Medulla oblongata (tissue), 1 donor: ENCODE measurements at regions not wholly inside any gene's neighbourhood (a gene's known extent, or its start where the extent isn't known, plus 50 kb on each side); places are given as distances from the start of the nearest gene placed in this dataset.
"Not testable (repeated sequence)": the region's sequence is repeated elsewhere in the genome, so short reads cannot be mapped to it uniquely, and the experiment has no call there.

ENCODE experiments used
- DNase-seq: peaks from one replicate; pipeline ENCODE4 v3.0.0-alpha.2; 2015; ENCODE audit errors: extremely low spot score

DNA sequence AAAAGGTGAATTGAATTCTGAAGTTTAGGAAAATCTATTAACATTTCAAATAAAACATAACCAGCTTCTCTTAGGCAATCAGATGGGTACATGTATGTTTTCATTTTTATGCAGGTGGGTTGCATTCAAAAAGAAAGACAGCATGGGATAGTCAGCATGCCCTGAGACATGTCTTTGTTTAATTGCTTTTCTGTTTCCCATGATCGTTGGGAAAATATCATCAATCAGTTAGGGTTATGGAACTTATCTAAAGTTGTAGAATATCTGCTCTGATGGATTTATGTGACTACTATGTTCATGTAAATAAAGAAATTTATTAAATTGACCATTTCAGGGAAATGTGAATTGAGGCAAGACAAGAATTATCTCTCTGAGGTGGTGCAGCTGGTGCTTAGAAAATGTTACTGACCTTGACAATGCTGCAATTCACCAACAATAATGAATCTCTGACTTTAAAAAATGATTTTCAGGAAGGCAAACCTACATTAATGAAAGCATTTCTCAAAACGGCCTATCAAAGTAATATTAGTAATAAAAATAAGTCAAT is 112.7 kb downstream of the RFPL4B start:
- DNase-seq = no peak

DNA sequence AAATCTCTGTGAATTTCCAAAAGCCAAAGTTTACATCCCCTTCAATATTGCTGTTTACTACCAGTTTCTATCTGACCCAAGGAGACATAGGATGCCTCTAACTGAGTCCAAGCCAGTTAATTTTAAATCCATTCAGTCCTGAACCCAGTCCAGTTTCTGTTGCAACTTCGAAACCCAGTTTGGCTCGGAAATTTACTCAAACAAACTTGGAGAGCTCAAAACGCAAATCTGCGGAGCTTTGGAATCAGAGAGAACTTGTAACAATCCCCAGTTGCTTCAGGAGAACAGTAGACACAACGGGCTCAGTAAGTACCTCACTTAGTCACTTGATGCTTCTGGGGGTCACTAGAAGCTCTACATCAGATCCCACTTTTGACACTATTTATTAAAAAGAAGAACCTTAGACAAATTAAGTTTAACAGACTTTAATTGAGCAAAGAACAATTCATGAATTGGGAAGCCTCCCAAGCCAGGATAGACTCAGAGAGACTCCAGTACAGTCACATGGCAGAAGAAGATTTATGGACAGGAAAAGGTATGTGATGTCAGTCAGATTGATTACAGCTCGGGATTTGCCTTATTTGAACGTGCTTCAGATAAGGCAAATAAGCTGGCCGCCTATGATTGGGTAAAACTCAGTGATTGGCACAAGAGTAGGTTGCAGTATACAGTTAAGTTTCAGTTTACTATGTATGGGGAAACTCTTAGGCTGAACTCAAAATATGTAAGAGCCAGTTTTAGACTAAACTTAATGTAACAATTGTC is 118.0 kb downstream of the RFPL4B start:
- DNase-seq = no peak

DNA sequence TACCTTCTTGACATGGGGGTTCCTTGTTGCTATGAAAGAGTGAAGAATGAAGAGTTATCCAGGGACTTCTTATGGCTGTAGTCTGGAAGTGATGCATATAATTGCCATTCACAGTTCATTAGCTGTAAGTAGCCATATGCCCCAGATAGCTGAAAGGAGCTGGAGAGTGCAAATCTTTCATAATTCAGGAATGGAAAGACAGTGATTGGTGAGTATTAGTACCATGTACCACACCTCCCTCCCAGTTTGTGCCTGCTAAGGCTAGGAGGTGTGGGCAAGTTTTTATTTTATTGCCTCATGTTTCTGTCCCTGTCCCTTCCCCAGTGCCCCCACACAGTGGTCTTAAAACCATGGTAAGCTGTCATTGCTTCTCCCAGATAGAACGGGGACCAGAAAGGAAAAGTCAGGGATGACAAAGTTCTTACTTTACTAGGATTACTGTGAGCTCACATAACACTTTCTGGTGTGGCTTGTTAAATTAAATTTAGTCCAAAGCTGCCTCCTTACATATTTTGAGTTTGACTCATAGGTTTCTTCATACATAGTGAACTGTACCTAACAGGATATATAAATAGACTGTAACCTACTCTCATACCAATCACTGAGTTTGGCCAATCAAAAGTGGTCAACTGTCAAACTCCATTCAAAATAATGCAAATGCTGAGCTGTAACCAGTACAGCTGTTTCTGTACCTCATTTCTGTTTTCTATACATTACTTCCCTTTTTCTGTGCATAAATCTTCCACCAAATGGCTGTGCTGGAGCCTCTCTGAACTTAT is 119.4 kb downstream of the RFPL4B start:
- DNase-seq = no peak

DNA sequence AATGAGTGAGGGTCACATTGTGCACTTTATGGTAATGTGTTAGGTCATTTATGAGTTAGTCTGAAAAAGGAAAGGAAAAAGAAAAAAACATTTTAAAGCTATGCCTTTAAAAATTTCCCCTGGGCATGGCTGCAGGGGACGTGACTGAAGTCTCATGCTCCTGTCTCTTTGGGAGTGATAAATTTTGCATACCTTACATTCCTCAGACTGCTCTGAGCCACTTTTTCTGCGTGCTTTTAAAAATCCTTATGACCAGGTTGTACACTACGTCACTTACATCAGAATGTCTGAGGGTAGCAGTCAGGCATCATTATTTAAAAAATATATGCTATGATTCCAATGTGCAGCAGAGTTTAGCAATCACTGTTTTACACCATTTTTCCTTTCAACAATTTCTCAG is 121.2 kb downstream of the RFPL4B start:
- DNase-seq = no peak

- DNase-seq = no peak
Observed at GRCh38 chr6:112469306-112469705, 122.2 kb downstream of the RFPL4B start.

DNA sequence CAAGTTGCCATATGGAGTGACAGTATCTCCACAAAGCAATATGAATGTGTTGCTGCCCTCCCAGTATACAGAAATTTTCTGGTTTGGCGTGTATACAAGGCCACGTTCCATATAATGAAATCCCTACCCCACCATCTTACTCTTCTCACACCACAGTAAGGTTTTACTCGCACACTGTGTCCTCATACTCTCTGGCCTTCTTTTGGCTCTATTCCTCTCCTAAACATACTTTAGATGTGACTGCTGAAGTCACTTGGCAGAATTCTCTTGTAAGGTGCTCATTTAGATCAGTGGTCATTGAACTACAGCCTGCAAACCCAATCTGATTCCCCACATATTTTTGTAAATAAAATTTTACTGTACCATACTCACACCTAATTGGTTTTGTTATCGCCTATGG is 123.2 kb downstream of the RFPL4B start:
- DNase-seq = no peak

DNA sequence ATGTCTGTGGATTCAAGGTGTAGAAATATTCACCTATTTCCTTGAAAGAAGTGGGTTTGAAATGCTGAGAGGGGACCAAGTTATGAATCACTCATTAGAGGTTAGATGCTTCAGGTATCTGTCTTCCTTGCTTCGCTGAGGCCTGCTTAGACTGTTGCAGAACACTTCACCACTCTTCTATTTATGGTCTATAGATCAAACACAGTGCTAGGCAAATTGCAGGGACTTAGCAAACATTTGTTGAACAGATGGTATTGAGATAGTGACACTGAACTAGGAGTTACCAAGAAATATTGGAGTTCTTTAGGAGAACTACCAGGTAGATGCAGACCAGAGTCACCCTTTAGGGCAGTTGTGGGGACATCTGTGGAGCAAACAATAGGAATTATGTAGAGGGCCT is 123.8 kb downstream of the RFPL4B start:
- DNase-seq = no peak

DNA sequence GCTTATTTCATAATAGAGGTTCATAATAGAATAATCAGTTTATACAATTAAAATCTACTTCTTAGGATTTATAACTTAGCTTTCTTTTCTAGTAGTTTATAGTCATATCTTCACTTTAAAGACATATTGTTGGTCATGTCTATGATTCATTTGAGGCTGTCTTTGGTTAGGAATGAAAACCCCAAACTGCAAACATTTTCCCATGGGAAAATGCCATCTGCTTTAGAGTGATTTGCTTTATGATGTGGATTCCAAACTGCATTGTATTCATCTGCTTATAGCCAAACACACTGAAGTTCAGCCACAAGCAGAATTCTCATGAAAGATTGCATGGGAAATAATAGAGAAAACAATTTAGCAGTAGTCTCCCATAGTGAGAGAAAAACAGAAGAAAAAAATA is 128.0 kb downstream of the RFPL4B start:
- DNase-seq = no peak

DNA sequence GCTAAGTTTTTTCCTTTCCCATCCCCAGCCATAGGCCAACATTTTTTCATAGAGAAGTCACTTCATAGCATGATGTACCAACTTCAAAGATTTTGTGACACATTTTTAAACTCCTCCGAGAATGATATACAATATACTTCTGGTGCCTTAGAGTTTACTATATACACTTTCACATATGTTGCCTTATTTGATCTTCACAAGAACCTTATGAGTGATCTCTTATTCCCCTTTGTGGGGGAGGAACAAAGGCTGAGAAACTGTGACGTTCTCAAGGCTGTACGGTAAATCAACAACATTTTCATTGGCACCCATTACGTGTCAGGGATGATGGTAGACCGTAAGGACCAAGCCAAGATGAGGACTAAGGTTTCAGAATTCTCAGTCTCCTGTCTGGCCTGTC is 130.0 kb downstream of the RFPL4B start:
- no peak for DNase-seq

DNA sequence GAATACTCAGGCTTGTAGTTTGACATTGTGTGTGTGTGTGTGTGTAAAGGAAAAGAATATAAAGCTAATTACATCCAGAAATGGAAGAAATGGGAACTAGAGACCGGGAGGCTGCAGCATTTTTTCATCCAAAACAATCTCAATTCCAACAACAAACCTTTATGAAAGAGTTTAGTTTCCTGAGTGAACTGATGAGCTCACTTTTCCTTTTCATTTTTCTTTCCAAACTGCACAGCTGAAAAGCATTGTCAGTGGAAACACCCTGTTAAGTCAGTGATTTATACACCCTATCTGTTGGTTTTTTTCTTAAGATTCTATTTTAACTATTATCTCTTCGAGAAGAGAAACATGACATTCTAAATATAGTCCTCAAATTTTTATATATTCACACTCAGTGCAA is 130.9 kb downstream of the RFPL4B start:
- no peak for DNase-seq

DNA sequence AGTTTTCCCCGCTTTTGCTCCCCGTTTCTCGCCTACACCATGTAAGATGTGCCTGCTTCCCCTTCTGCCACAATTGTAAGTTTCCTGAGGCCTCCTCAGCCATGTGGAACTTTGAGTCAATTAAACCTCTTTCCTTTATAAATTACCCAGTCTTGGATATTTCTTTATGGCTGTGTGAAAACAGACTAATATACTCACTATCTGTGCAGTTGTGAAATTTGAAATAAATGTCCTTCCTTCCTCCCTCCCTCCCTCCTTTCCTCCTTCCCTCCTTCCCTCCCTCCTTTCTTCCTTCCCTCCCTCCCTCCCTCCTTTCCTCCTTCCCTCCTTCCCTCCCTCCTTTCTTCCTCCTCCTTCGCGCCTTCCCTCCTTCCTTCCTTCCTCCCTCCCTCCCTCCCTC is 132.8 kb downstream of the RFPL4B start:
- DNase-seq = not testable (repeated sequence)

DNA sequence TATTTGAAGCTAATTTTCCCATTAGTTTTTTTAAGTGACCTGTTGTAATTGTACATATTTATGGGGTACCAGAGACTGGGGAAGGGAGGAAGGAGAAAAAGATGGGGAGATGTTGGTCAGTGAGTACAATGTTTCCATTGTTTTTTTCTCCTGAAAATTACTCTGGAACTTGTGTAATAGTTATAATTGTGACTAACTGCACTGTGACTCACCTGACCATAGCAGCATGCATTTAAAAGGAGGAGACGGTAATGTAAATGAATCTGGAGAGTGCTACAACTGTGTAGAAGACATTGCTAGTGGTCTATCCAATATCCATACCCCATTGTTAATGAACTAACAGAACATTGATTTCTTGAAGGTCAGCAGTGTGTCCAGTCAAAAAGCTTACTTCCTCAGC is 133.4 kb downstream of the RFPL4B start:
- no peak for DNase-seq

DNA sequence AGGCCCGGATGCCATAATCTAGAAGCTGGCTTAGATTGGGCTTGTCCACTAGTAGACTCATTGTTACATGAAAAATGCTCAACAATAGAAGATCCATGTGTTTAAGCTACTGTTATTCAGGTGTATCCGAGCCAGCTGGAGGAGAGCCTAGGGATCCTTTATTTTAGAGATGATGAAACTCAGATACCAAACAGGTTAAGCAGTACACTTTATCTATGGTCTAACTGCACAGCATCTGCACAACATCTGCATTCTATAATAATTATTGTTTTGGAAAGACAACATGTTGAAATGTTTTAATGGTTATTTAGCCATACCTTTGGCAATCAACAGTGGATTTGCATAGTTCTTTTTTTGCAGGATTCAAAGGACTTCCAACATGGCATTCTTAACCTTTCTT is 134.1 kb downstream of the RFPL4B start:
- no peak for DNase-seq

DNA sequence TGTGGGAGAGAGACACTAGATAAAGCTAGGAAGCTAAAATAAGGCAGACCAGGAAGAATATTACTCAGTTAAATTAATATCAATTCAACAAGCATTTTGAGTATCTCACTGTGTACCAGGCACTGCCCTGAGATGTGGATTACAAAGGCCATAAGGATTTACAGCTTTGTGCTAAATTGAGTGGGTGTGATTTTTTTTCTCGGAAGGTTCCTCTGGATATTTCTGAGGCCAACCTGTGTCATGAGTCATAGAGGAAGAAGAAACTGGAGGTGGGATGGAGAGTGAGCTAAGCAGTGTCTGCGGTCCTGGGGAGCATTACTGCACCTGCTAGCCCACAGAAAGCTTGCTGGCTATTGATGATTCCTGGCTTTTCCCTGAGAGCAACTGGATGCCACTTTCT is 135.2 kb downstream of the RFPL4B start:
- DNase-seq = no peak

DNA sequence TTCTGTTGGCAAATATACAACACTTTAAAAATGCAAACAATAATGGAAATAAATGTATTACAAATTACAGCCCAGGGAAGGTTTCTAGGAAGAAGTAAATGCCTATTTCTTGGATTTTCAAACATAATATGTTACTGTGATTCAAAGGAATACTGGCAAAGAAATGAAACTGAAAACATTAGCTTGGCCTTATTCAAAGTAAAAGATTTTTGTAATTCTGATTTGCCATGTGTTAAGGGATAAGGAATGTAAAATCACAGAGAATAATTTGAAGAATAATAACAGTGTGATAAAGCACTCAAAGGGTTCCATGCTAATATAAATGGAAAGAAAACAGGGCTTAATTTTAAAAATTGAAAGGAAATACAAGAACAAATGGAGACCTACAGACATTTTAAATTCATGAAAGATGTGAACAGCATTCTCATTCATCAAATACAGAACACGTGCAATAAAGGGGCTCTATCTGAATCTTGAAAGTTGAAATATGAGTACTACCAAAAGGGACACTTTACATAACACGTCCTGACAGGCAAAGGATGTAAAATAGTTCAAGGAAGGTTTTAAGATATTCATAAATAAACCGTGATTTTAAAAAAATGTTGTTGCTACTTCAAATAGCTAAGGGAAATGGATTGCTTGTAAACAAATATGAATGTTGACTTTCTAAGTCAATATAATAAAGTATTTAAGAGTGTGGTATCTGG is 138.1 kb downstream of the RFPL4B start:
- no peak for DNase-seq

- DNase-seq = no peak
Observed at GRCh38 chr6:112485827-112486212, 138.7 kb downstream of the RFPL4B start.

- no peak for DNase-seq
Observed at GRCh38 chr6:112486454-112486853, 139.3 kb downstream of the RFPL4B start.

- DNase-seq = no peak
Observed at GRCh38 chr6:112488238-112488637, 141.1 kb downstream of the RFPL4B start.

DNA sequence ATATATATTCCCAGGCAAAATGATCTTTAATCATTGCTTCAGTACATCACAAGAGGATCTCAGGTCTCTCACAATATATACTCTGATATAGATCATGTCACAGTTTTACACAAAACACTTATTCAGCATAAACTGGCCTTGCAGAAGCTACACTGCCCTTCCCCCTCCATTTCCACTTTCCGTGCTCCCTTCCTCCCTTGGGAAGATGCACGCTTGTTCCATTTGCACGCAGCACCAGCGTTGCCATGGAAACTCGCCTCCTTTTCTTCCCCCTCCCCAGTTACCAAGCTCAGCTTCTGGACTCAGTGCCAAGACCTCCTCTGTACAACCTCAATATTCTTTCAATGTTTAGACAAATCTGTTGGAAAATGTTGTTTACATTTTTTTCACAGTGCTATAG is 154.6 kb downstream of the RFPL4B start:
- peak; percentile 52 for DNase-seq

GRCh38 chr6:112502351-112503090 is 155.4 kb downstream of the RFPL4B start:
- DNase-seq = peak; percentile 44

DNA sequence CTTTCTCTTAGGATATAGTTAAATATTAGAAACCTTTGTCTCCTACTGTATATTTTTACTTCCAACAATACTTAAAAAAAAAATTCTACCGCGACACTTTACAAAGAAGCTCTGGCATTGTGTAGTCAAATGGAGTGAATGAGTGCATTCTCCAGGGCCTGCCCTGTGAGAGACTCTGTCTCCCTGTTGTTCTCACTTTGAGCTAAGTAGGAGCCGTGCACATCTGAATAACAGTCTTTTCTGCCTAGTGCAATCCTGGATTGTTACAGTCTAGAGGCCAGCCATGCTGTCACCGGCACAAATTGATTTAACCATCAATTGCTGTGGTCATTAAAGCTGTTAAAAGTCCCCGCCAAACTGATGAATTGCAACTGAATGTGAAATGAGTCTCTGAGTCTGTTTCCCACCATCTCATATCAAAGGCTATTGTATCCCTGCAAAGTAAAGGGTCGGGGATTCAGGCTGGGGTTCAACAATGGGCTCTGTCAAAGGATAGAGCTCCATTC is 156.0 kb downstream of the RFPL4B start:
- DNase-seq = peak; percentile 71

GRCh38 chr6:112504621-112505020 is 157.5 kb downstream of the RFPL4B start:
- DNase-seq = no peak
